D721Med (cell line): ENCODE measurements at regions not wholly inside any gene's neighbourhood (a gene's known extent, or its start where the extent isn't known, plus 50 kb on each side); places are given as distances from the start of the nearest gene placed in this dataset.

ENCODE experiments used
- DNase-seq: peaks from one replicate; pipeline ENCODE4 v3.0.0; 2011; ENCODE audit warnings: low spot score; ENCODE audit not compliant: insufficient read length
- FAIRE-seq: peaks from 2 replicates; lab custom pipeline; 2011; peaks lifted over from hg19 to GRCh38; lab: Jason Lieb, UNC
- CTCF ChIP-seq: IDR thresholded peaks from 2 replicates; pipeline ENCODE4 v1.5.1; 2012; ENCODE audit warnings: mild to moderate bottlenecking, control low read depth; ENCODE audit not compliant: insufficient read depth; ENCODE audit errors: missing control alignments

GRCh38 chr5:58153255-58153654 is 306.6 kb downstream of the PLK2 start:
- DNase-seq (no peak), FAIRE-seq (no peak)
- no peak for TF ChIP-seq CTCF

GRCh38 chr5:58151414-58151813 is 308.5 kb downstream of the PLK2 start:
- no peak for FAIRE-seq
- TF ChIP-seq CTCF, result no peak

GRCh38 chr5:58150926-58151325 is 309.0 kb downstream of the PLK2 start:
- DNase-seq, result no peak
- TF ChIP-seq CTCF, result no peak
- no peak for FAIRE-seq

More at GRCh38 chr5:58151414-58151813, 308.5 kb downstream of the PLK2 start:
- no peak for DNase-seq

- no peak for TF ChIP-seq CTCF
- DNase-seq, result no peak
- FAIRE-seq, result no peak
These were observed 310.1 kb downstream of the PLK2 start for GRCh38 chr5:58149746-58150145.

GRCh38 chr5:58149345-58149744 is 310.5 kb downstream of the PLK2 start:
- TF ChIP-seq CTCF, result no peak
- no peak for FAIRE-seq
- no peak for DNase-seq

GRCh38 chr5:58148254-58148775 is 311.6 kb downstream of the PLK2 start:
- FAIRE-seq (no peak), DNase-seq (no peak)
- TF ChIP-seq CTCF, result no peak

- FAIRE-seq (no peak), DNase-seq (no peak)
- no peak for TF ChIP-seq CTCF
These were observed 314.4 kb downstream of the PLK2 start for GRCh38 chr5:58145397-58145934.
